ENCODE measurements at regions not wholly inside any gene's neighbourhood (a gene's known extent, or its start where the extent isn't known, plus 50 kb on each side); places are given as distances from the start of the nearest gene placed in this dataset.

DNA sequence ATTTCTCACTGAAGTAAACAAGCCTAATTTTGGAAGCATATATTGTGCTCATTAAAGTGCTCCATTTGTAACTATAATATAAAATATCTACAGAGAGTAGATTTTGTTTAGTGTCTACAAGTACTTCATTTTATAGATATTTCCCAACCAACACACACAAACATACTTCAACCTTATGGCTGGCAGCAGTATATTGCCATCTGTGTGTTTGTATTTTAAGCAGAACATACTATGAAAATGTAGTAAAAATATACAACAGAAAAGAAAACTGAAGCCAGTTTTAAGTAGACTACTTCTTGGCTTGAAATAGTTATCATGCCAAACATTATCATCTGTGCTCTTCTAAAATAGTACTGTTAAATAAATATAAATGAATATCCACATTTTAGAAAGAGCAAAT, 821.9 kb downstream of the DACH1 start:
- in situ Hi-C loops (cut with HindIII; ENCODE audit: low pct_unique_long_range_greater_than_20kb, low sequenced_read_pairs) = no loop called here
- DNase-seq (ENCODE audit: low read depth in 1 of 2, low spot score in 1 of 2) = no peak
- no peak for TF ChIP-seq JUND (IDR thresholded peaks at IDR 0.05; ENCODE audit: low read depth)

DNA sequence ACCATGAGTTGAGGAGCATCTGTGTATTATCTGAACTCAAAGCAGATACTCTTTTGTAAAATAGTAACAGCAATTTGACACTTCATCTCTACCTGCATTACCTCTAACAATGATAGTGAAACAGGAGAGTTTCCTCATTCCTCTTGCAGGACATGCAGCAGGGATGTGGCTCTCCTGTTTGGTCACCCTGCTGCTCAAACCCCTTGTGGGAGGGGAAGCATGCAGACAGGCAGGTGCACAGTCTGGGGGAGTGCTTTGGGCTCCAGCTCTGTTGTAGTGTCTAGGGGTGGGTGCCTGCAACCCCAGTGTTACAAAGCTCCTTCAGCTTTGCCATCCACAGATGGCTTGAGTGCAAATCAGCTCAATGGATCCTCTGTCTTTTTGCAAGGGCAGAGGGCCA, 827.6 kb downstream of the DACH1 start:
- no peak for TF ChIP-seq JUND (IDR thresholded peaks at IDR 0.05; ENCODE audit: low read depth)
- in situ Hi-C loops (cut with HindIII; ENCODE audit: low pct_unique_long_range_greater_than_20kb, low sequenced_read_pairs) = no loop called here
- no peak for DNase-seq (ENCODE audit: low read depth in 1 of 2, low spot score in 1 of 2)

DNA sequence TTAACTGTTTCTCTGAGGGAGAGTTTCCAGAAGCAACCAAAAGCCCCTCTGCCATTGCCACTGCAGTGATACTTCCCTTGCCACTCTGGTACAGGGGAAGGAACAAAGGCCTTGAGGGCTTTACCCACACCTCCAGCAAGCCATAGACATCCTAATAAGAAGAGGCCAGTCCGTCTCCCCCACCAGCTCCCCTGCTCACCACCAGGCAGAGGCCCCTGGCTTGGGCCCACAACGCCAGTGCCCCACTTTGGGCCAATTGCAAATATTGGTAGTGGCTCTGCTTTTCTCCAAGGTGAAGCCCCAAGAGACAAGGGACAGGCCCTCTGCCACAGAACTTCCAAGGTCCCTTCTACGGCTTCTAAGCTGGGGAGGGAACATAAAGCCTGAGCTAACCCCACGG, 833.0 kb downstream of the DACH1 start:
- in situ Hi-C loops (cut with HindIII; ENCODE audit: low pct_unique_long_range_greater_than_20kb, low sequenced_read_pairs) = no loop called here
- DNase-seq (ENCODE audit: low read depth in 1 of 2, low spot score in 1 of 2) = no peak
- no peak for TF ChIP-seq JUND (IDR thresholded peaks at IDR 0.05; ENCODE audit: low read depth)

- in situ Hi-C loops (cut with HindIII; ENCODE audit: low pct_unique_long_range_greater_than_20kb, low sequenced_read_pairs) = no loop called here
- TF ChIP-seq JUND (IDR thresholded peaks at IDR 0.05; ENCODE audit: low read depth) = no peak
- DNase-seq (ENCODE audit: low read depth in 1 of 2, low spot score in 1 of 2) = no peak
Observed at GRCh38 chr13:71033026-71033425, 834.0 kb downstream of the DACH1 start.

- DNase-seq (ENCODE audit: low read depth in 1 of 2, low spot score in 1 of 2) = no peak
- in situ Hi-C loops (cut with HindIII; ENCODE audit: low pct_unique_long_range_greater_than_20kb, low sequenced_read_pairs) = no loop called here
- TF ChIP-seq JUND (IDR thresholded peaks at IDR 0.05; ENCODE audit: low read depth) = no peak
Observed at GRCh38 chr13:71030784-71031183, 836.2 kb downstream of the DACH1 start.

DNA sequence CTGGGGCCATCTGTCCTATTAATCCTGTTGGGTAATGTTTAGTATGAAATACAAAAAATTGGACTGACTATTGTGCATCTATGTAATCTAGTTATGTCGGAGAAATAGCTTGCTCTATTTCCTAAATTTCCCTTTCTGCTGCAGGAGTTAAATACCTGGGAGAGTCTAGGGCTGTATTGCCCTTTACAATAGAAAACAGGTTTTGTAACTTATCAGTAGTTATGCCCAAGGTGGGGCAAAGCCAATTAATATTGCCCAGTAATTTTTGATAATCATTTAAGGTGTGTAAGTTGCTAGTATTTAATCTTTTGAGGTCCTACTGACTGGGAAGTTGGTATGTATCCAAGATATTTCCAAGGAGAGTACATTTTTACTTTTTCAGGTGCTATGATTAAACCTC, 838.1 kb downstream of the DACH1 start:
- no peak for DNase-seq (ENCODE audit: low read depth in 1 of 2, low spot score in 1 of 2)
- no peak for TF ChIP-seq JUND (IDR thresholded peaks at IDR 0.05; ENCODE audit: low read depth)
- in situ Hi-C loops (cut with HindIII; ENCODE audit: low pct_unique_long_range_greater_than_20kb, low sequenced_read_pairs) = no loop called here

- in situ Hi-C loops (cut with HindIII; ENCODE audit: low pct_unique_long_range_greater_than_20kb, low sequenced_read_pairs) = no loop called here
- no peak for DNase-seq (ENCODE audit: low read depth in 1 of 2, low spot score in 1 of 2)
- TF ChIP-seq JUND (IDR thresholded peaks at IDR 0.05; ENCODE audit: low read depth) = no peak
Observed at GRCh38 chr13:71021825-71022422, 845.1 kb downstream of the DACH1 start.

DNA sequence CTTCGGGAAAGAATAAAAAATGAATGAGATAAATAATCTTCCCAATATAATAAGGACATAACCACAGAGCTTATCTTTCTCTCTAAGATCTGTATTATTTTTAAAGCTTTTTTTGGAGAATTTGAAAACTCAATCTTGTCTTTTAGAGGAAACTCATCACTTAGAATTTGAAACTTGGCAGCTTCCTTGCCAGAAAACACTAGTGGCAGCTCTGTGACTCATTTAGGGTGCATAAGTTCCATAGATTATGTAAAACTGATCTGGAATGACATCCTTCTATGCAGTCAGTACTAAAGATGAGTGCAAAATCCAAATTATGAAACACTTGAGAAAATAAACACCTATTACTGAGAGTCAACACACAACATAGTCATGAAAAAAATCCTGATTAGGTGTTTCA, 848.0 kb downstream of the DACH1 start:
- TF ChIP-seq JUND (IDR thresholded peaks at IDR 0.05; ENCODE audit: low read depth) = no peak
- DNase-seq (ENCODE audit: low read depth in 1 of 2, low spot score in 1 of 2) = no peak
- in situ Hi-C loops (cut with HindIII; ENCODE audit: low pct_unique_long_range_greater_than_20kb, low sequenced_read_pairs) = no loop called here

DNA sequence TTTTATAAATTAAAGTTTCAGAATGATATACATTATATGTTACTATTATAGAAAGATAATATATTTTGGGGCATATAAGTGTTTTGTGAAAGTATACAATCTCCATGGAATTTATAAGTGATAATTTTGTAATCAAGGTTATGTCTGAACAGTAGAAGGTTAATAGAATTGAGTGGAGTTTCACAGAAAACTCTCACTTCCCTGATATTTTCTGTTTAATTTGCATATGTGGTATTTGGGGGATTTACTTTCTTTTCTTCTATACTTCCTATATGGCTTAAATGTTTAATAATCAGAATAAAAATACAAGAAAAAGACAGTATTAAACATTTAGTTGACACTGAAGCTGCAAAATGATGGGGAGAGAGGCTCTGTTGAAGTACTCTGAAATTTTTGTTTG, 848.5 kb downstream of the DACH1 start:
- DNase-seq (ENCODE audit: low read depth in 1 of 2, low spot score in 1 of 2) = no peak
- in situ Hi-C loops (cut with HindIII; ENCODE audit: low pct_unique_long_range_greater_than_20kb, low sequenced_read_pairs) = no loop called here
- TF ChIP-seq JUND (IDR thresholded peaks at IDR 0.05; ENCODE audit: low read depth) = no peak

DNA sequence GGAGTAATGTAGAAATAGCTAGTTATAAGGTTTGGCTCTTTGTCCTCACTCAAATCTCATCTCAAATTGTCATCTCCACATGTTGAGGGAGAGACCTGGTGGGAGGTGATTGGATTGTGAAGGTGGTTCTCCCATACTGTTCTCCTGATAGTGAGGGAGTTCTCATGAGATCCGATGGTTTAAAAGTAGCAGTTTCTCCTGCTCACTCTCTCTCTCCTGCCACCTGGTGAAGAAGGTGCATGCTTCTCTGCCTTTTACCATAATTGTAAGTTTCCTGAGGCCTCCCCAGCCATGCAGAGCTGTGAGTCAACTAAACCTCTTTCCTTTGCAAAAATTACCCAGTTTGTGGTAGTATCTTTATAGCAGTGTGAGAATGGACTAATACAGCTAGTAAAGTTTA, 849.4 kb downstream of the DACH1 start:
- TF ChIP-seq JUND (IDR thresholded peaks at IDR 0.05; ENCODE audit: low read depth) = no peak

DNA sequence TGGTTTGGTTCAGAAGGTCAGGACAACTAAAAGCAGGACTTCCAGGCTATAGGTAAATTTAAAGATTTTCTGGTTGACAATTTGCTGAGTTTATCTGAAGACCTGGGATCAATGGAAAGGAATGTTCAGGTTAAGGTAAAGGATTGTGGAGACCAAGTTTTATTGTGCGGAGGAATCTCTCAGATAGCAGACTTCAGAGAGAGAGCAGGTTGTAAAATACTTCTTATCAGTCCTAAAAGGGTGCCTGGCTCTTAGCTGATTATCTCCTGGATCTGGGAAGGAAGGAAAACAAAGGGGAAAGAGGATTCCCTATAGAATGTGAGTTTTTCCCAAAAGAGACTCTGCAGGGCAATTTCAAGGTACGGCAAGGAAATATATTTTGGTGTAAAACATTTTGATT, 851.5 kb downstream of the DACH1 start:
- in situ Hi-C loops (cut with HindIII; ENCODE audit: low pct_unique_long_range_greater_than_20kb, low sequenced_read_pairs) = no loop called here
- DNase-seq (ENCODE audit: low read depth in 1 of 2, low spot score in 1 of 2) = no peak
- no peak for TF ChIP-seq JUND (IDR thresholded peaks at IDR 0.05; ENCODE audit: low read depth)

More for the DNA sequence above, 849.4 kb downstream of the DACH1 start:
- in situ Hi-C loops (cut with HindIII; ENCODE audit: low pct_unique_long_range_greater_than_20kb, low sequenced_read_pairs) = no loop called here
- DNase-seq (ENCODE audit: low read depth in 1 of 2, low spot score in 1 of 2) = no peak

DNA sequence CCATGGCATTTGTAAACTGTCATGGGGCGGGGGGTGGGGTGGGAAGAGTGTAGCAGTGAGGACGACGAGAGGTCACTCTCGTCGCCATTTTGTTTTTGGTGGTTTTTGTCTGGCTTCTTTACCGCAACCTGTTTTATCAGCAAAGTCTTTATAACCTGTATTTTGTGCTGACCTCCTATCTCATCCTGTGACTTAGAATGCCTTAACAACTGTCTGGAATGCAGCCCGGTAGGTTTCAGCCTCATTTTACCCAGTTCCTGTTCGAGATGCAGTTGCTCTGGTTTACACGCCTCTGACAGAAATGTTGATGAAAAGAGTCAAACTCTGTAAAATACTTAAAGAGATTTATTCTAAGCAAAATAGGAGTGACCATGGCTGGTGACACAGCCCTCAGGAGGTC, 852.0 kb downstream of the DACH1 start:
- DNase-seq (ENCODE audit: low read depth in 1 of 2, low spot score in 1 of 2) = no peak
- no peak for TF ChIP-seq JUND (IDR thresholded peaks at IDR 0.05; ENCODE audit: low read depth)
- in situ Hi-C loops (cut with HindIII; ENCODE audit: low pct_unique_long_range_greater_than_20kb, low sequenced_read_pairs) = no loop called here

GRCh38 chr13:71005919-71006318, 861.1 kb downstream of the DACH1 start:
- no peak for DNase-seq (ENCODE audit: low read depth in 1 of 2, low spot score in 1 of 2)
- in situ Hi-C loops (cut with HindIII; ENCODE audit: low pct_unique_long_range_greater_than_20kb, low sequenced_read_pairs) = no loop called here
- TF ChIP-seq JUND (IDR thresholded peaks at IDR 0.05; ENCODE audit: low read depth) = no peak

DNA sequence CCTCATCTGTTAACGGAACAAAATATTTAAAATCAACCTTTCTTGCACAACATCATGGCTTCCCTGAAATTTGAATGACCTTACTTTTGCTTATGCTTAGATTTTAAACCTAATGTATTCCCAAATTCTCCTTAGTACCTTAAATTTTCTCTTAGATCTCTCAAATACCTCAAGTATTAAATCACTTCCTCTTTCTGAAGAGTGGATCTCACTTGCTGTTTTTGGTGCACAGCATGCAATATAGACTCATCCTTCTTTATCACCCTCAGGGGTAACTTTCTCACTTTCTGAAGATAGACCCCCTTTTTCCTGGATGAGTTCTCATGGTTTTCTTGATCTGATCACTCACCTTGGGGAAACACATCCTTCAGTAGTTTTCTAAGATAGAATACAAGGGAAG, 871.7 kb downstream of the DACH1 start:
- no peak for DNase-seq (ENCODE audit: low read depth in 1 of 2, low spot score in 1 of 2)
- TF ChIP-seq JUND (IDR thresholded peaks at IDR 0.05; ENCODE audit: low read depth) = no peak
- in situ Hi-C loops (cut with HindIII; ENCODE audit: low pct_unique_long_range_greater_than_20kb, low sequenced_read_pairs) = no loop called here
